NCI-H526 (cell line): ENCODE measurements at regions not wholly inside any gene's neighbourhood (a gene's known extent, or its start where the extent isn't known, plus 50 kb on each side); places are given as distances from the start of the nearest gene placed in this dataset.

Experiments used
- DNase-seq, 2 experiments: peaks; one replicate each; lab custom pipeline; 2025; lab: John Stamatoyannopoulos, UW

- no peak for DNase-seq
These were observed 78.0 kb upstream of the CTLA4 start for GRCh38 chr2:203789618-203790017.

- DNase-seq: no peak
These were observed 77.3 kb upstream of the CTLA4 start for GRCh38 chr2:203790134-203790852.

- DNase-seq: no peak
These were observed 71.1 kb upstream of the CTLA4 start for GRCh38 chr2:203796248-203797010.

GRCh38 chr2:203797276-203797675 lies 70.3 kb upstream of the CTLA4 start:
- no peak for DNase-seq

GRCh38 chr2:203797712-203798111 lies 69.9 kb upstream of the CTLA4 start:
- DNase-seq: no peak

GRCh38 chr2:203798296-203799087 lies 69.1 kb upstream of the CTLA4 start:
- no peak for DNase-seq

- no peak for DNase-seq
These were observed 67.7 kb upstream of the CTLA4 start for GRCh38 chr2:203799908-203800307.

GRCh38 chr2:203800783-203801182 lies 66.8 kb upstream of the CTLA4 start:
- DNase-seq: no peak

GRCh38 chr2:203802342-203803052 lies 65.1 kb upstream of the CTLA4 start:
- no peak for DNase-seq

GRCh38 chr2:203803053-203803429 lies 64.5 kb upstream of the CTLA4 start:
- no peak for DNase-seq

- no peak for DNase-seq
These were observed 63.5 kb upstream of the CTLA4 start for GRCh38 chr2:203804070-203804469.

- no peak for DNase-seq
These were observed 62.6 kb upstream of the CTLA4 start for GRCh38 chr2:203804764-203805485.

GRCh38 chr2:203805486-203805838 lies 62.1 kb upstream of the CTLA4 start:
- no peak for DNase-seq

GRCh38 chr2:203806761-203807160 lies 60.8 kb upstream of the CTLA4 start:
- DNase-seq: no peak

- no peak for DNase-seq
These were observed 59.4 kb upstream of the CTLA4 start for GRCh38 chr2:203808046-203808750.

- no peak for DNase-seq
These were observed 58.5 kb upstream of the CTLA4 start for GRCh38 chr2:203809084-203809521.

GRCh38 chr2:203809991-203810510 lies 57.5 kb upstream of the CTLA4 start:
- no peak for DNase-seq

GRCh38 chr2:203811491-203812221 lies 55.9 kb upstream of the CTLA4 start:
- DNase-seq: no peak

GRCh38 chr2:203812294-203813221 lies 55.0 kb upstream of the CTLA4 start:
- DNase-seq: no peak
